MCF 10A (cell line): ENCODE measurements at regions not wholly inside any gene's neighbourhood (a gene's known extent, or its start where the extent isn't known, plus 50 kb on each side); places are given as distances from the start of the nearest gene placed in this dataset.
"Not testable (repeated sequence)": the region's sequence is repeated elsewhere in the genome, so short reads cannot be mapped to it uniquely, and the experiment has no call there.

Source experiments
- BruUV-seq: library from RNA; stranded (reverse); fragments of 400-500 nt; replicated peaks from 2 replicates; lab custom pipeline; 2021; lab: Mats Ljungman, UMichigan
- CTCF ChIA-PET: fragments of 300-600 bp; sonication (Branson Sonifier 250); formaldehyde crosslinking; extraction: SDS; loops from one replicate; lab custom pipeline; 2021; ENCODE audit warnings: antibody characterized with exemption, inconsistent platforms; lab: Yijun Ruan, JAX
- POLR2A ChIA-PET: fragments of 300-600, 350-650 bp; sonication (Branson Sonifier 250); formaldehyde crosslinking; extraction: SDS; loops from one replicate; lab custom pipeline; 2020; ENCODE audit warnings: antibody characterized with exemption, inconsistent platforms; lab: Yijun Ruan, JAX
- DNase-seq: peaks from one replicate; pipeline ENCODE4 v3.0.0-alpha.2; 2018; ENCODE audit not compliant: unreplicated experiment
- H3K27ac Mint-ChIP-seq: one replicate; pipeline ENCODE4 v1.8.0; 2022; ENCODE audit warnings: mild to moderate bottlenecking, low read depth, mixed read lengths; ENCODE audit not compliant: unreplicated experiment
- H3K27me3 Mint-ChIP-seq: one replicate; pipeline ENCODE4 v1.8.0; 2022; ENCODE audit warnings: mixed read lengths; ENCODE audit not compliant: insufficient read depth, unreplicated experiment
- H3K36me3 Mint-ChIP-seq: one replicate; pipeline ENCODE4 v1.8.0; 2022; ENCODE audit warnings: mild to moderate bottlenecking, moderate library complexity, mixed read lengths; ENCODE audit not compliant: insufficient read depth, unreplicated experiment
- H3K4me1 Mint-ChIP-seq: one replicate; pipeline ENCODE4 v1.8.0; 2022; ENCODE audit warnings: mixed read lengths; ENCODE audit not compliant: insufficient read depth, unreplicated experiment
- H3K4me3 Mint-ChIP-seq: one replicate; pipeline ENCODE4 v1.8.0; 2022; ENCODE audit warnings: mild to moderate bottlenecking, moderate library complexity, mixed read lengths; ENCODE audit not compliant: unreplicated experiment
- H3K9me3 Mint-ChIP-seq: one replicate; pipeline ENCODE4 v1.8.0; 2022; ENCODE audit warnings: mixed read lengths; ENCODE audit not compliant: unreplicated experiment
- intact Hi-C: fragments of 100-400 bp; cut with micrococcal nuclease; formaldehyde crosslinking; loops from 2 replicates; pipeline ENCODE4 v1.14.1; 2022
- TF ChIP-seq, protein P1 (sequence below): fragments of 200-600 bp; IDR thresholded peaks from one replicate; pipeline ENCODE4 v1.8.0; 2022; ENCODE audit warnings: antibody characterized with exemption, mild to moderate bottlenecking; ENCODE audit not compliant: unreplicated experiment

GRCh38 chr2:11950896-11951295 is 204.5 kb downstream of the LPIN1 start:
- H3K4me3 Mint-ChIP-seq: no peak overlapping the region
- ChIA-PET POLR2A (interaction anchor here (0.8 to 1.7 kb wide), 6 partner anchors 11 to 109 kb away, joined by 3 to 9 read pairs (median 4); no protein-coding TSS in a partner anchor), CTCF (interaction anchor here (0.8 to 1.3 kb wide), 3 partner anchors 13 to 121 kb away, joined by 3 to 4 read pairs (median 3); no protein-coding TSS in a partner anchor)
- H3K36me3 Mint-ChIP-seq: peaks cover 12% of the 10 kb centered on the region
- TF ChIP-seq, protein P1, sequence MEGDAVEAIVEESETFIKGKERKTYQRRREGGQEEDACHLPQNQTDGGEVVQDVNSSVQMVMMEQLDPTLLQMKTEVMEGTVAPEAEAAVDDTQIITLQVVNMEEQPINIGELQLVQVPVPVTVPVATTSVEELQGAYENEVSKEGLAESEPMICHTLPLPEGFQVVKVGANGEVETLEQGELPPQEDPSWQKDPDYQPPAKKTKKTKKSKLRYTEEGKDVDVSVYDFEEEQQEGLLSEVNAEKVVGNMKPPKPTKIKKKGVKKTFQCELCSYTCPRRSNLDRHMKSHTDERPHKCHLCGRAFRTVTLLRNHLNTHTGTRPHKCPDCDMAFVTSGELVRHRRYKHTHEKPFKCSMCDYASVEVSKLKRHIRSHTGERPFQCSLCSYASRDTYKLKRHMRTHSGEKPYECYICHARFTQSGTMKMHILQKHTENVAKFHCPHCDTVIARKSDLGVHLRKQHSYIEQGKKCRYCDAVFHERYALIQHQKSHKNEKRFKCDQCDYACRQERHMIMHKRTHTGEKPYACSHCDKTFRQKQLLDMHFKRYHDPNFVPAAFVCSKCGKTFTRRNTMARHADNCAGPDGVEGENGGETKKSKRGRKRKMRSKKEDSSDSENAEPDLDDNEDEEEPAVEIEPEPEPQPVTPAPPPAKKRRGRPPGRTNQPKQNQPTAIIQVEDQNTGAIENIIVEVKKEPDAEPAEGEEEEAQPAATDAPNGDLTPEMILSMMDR: no peak
- no peaks in the 10 kb centered on the region for H3K27me3 Mint-ChIP-seq
- peak; percentile 17 for DNase-seq
- H3K9me3 Mint-ChIP-seq: no peaks in the 10 kb centered on the region
- H3K4me1 Mint-ChIP-seq: peaks cover 24% of the 10 kb centered on the region
- H3K27ac Mint-ChIP-seq: peak overlapping the region; percentile 29
- BruUV-seq: no TSS peak
- intact Hi-C loops: loop anchor here (1.0 kb wide), 2 partner anchors 88 to 121 kb away; no protein-coding TSS in a partner anchor

- H3K27ac Mint-ChIP-seq, H3K9me3 Mint-ChIP-seq, BruUV-seq, H3K4me3 Mint-ChIP-seq, H3K27me3 Mint-ChIP-seq: not testable (repeated sequence)
- H3K4me1 Mint-ChIP-seq: peaks cover 28% of the 10 kb centered on the region
- peaks cover 12% of the 10 kb centered on the region for H3K36me3 Mint-ChIP-seq
- DNase-seq: peak; percentile 59
- ChIA-PET CTCF (interaction anchor here (0.6 to 2.1 kb wide), 9 partner anchors 11 to 574 kb away, joined by 3 to 18 read pairs (median 3); no protein-coding TSS in a partner anchor), POLR2A (interaction anchor here (0.8 to 1.7 kb wide), 6 partner anchors 12 to 110 kb away, joined by 3 to 9 read pairs (median 4); no protein-coding TSS in a partner anchor)
- intact Hi-C loops: loop anchor here (1.0 kb wide), 2 partner anchors 88 to 121 kb away; no protein-coding TSS in a partner anchor
- TF ChIP-seq, protein P1: peak; percentile 23
These were observed 205.1 kb downstream of the LPIN1 start for GRCh38 chr2:11951492-11951891.

DNA sequence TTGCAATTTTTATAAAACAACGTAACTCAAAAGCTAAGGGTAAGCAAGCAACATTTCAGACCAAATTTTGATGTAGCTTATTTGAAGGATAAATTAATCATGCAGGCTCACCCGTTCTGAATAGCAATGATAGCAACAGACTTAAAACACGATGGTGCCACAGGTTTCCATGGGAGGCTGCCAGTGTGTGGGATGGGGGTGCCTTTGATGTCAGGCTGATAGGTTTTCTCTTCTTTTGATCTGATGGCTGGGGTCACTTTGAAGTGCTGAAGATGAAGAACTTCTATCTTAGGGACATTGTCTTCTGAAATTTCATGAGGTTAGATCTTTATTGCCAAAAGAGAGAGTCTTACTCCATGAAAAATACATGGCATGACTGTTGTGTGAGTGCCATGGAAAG is 206.8 kb downstream of the LPIN1 start:
- no peak for DNase-seq
- CTCF ChIA-PET: interaction anchor here (0.6 to 2.1 kb wide), 4 partner anchors 8 to 977 kb away, joined by 3 to 18 read pairs (median 3); no protein-coding TSS in a partner anchor
- Mint-ChIP-seq H3K36me3 (peaks cover 7% of the 10 kb centered on the region), H3K27ac (no peak overlapping the region), H3K4me1 (peaks cover 28% of the 10 kb centered on the region), H3K9me3 (no peaks in the 10 kb centered on the region), H3K4me3 (no peak overlapping the region), H3K27me3 (no peaks in the 10 kb centered on the region)
- intact Hi-C loops: no loop called here
- no TSS peak for BruUV-seq
- POLR2A ChIA-PET: interaction anchor here (1.2 kb wide), 1 partner anchor 243 kb away, joined by 3 read pairs; no protein-coding TSS in a partner anchor
- TF ChIP-seq, protein P1: no peak

DNA sequence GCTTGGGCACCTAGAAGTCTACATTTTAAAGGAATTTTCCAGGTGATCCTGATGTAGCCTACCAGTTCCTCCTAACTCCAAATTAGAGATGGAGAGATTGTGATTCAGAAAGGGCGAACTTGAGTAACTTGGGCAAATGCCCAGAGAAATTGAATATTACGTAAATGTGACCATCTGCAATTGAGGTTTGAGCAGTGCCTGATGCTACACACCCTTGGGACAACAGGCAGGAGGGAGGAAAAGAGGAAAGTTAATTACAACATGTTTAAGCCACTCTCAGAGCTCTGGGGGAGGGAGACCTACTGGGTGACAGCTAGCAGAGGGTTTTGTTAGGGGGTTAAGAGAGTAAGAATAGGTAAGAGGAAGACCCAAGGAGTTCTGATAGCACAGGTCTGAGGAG is 208.9 kb downstream of the LPIN1 start:
- Mint-ChIP-seq H3K36me3 (peaks cover 5% of the 10 kb centered on the region), H3K27me3 (no peaks in the 10 kb centered on the region), H3K4me3 (no peak overlapping the region), H3K9me3 (no peaks in the 10 kb centered on the region), H3K27ac (peak overlapping the region; percentile 47), H3K4me1 (peaks cover 28% of the 10 kb centered on the region)
- TF ChIP-seq, protein P1: no peak
- POLR2A ChIA-PET: interaction anchor here (0.5 to 3.1 kb wide), 10 partner anchors 13 to 1045 kb away, joined by 3 to 9 read pairs (median 3); no protein-coding TSS in a partner anchor
- peak; percentile 86 for DNase-seq
- intact Hi-C loops: loop anchor here (5.0 kb wide), 1 partner anchor 762 kb away; the partner anchor contains the start of gene TRIB2
- CTCF ChIA-PET: interaction anchor here (1.2 to 1.6 kb wide), 4 partner anchors 15 to 126 kb away, joined by 4 to 5 read pairs (median 4); no protein-coding TSS in a partner anchor
- BruUV-seq: no TSS peak
